ENCODE measurements at regions not wholly inside any gene's neighbourhood (a gene's known extent, or its start where the extent isn't known, plus 50 kb on each side); places are given as distances from the start of the nearest gene placed in this dataset.

DNA sequence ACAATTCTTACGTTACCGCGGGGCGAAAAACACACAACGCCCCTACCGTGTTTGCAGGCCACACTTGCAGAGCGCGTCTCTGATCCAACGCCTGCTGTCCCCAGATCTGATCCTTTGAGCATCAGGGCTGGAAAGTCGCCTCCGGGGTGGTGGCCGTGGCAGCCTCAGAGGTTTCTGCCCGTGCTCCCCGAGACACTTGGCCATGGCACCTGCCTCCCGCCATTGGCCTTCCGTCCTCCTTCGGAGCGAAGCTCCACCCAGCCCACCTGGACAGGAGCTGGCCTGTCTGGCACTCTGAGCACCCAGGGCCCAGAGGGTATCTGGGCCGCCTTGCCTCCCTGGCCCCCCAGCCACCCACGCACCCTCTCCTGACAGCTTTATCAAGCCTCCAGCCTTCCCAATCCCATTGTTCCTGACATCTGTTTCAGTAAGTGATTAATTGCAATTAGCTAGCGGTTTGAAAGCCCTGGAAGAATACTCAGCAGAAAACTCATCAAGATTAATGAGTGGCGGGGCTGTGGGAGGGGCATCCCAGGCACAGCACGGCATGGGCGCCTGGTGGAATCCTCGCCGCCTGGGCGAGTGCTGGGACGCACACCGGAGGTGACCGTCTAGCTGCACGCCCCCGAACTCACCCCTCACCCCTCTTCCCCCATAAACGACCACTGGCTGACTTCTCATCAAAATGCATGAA lies 181.5 kb upstream of the GSE1 start:
- no peak for DNase-seq

DNA sequence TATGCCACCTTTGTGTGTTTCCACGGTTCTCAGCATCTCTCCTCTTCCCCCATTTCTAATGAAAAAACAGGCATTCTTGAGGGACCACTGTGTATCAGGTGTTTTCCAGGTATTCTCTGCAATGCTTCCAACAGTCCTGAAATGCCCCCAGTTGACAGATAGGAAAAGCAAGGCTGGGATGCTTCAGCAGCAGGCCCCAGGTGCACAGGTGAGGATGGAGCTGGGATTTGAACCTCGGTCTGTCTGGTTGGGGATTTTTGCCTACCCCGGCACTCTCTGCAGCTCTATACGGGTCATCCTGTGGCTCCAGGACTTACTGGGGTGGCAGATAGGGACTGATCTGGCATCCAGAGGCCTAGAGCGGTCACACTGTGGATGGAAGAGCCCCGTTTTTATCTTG lies 180.5 kb upstream of the GSE1 start:
- DNase-seq = no peak

GRCh38 chr16:85433477-85433876 lies 179.6 kb upstream of the GSE1 start:
- no peak for DNase-seq

- no peak for DNase-seq
These were observed 177.8 kb upstream of the GSE1 start for GRCh38 chr16:85435286-85435685.

- no peak for DNase-seq
These were observed 177.4 kb upstream of the GSE1 start for GRCh38 chr16:85435700-85436099.

- no peak for DNase-seq
These were observed 176.9 kb upstream of the GSE1 start for GRCh38 chr16:85436207-85436606.

DNA sequence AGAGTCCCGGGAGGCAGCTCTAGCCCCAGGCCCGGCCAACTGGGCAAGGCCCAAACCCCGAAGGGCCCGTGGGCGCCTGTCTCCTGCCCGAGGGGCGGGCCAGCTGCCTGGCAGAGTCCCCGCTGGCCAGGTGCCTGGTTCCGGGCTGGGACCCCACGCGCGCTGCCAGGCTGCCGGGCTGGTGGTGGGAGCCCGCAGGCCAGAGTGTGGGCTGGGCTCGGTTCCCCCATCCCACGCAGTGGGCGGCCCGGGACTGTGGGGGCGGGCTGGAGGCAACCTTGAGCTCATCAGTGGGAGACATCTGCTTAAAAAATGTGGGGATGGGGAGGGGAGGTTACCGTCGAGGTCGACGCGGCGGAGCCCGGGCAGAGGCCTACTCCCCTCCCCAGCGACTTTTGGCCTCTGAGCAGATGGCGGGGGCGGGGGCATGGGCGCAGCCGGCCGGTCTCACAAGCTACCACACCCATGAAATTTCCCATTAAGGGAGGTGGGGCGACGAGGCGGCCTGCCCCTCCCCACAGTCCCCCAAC lies 176.4 kb upstream of the GSE1 start:
- DNase-seq = peak in 2 of 56 donors; percentile 33 to 42

GRCh38 chr16:85437166-85438052 lies 175.7 kb upstream of the GSE1 start:
- DNase-seq = peak in 4 of 56 donors; percentile 15 to 42 (median 18)

- no peak for DNase-seq
These were observed 174.0 kb upstream of the GSE1 start for GRCh38 chr16:85438981-85439685.

DNA sequence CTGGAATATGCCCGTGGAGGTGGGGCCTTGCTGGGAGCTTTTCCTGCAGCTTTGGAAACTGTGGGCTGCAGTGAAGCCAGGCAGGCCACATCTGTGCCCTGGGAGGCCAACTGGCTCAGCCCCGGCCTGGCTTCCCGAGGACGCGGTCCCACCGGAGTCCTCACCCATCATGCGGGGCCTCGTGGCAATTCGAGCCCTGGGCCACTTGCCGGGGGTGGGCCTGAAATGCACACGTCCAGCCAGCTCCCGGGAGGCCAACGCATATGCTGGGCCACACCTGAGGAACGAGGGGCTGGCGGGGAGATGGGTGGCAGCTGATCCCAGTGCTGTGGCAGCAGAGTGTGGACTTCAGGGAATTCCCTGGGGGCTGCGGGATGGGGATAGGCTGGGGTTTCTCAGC lies 172.4 kb upstream of the GSE1 start:
- DNase-seq = no peak

GRCh38 chr16:85441189-85441889 lies 171.8 kb upstream of the GSE1 start:
- DNase-seq = no peak

GRCh38 chr16:85441890-85442670 lies 171.0 kb upstream of the GSE1 start:
- no peak for DNase-seq

- DNase-seq = no peak
These were observed 170.0 kb upstream of the GSE1 start for GRCh38 chr16:85443116-85443515.

DNA sequence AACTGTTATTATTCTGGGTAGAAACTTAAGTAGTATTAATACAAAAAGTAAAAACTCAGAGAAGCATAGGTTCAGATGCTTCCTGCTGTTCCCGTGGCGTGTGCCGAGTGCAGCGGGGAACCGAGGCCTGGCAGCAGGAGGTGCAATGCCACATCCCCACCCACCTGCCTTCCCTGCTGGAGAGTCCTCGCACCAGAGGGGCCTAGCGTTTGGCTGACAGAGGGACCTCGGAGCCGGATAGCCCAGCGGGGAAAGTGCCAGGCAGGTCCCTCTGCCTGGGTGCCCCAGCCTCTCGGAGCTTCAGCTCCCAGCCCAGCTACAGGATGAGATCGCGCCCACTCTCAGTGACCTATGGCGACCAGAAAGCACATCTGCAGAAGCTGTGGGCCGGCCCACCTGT lies 169.6 kb upstream of the GSE1 start:
- DNase-seq = no peak

- DNase-seq = peak in 14 of 56 donors; percentile 10 to 48 (median 26)
These were observed 167.9 kb upstream of the GSE1 start for GRCh38 chr16:85445064-85445778.

DNA sequence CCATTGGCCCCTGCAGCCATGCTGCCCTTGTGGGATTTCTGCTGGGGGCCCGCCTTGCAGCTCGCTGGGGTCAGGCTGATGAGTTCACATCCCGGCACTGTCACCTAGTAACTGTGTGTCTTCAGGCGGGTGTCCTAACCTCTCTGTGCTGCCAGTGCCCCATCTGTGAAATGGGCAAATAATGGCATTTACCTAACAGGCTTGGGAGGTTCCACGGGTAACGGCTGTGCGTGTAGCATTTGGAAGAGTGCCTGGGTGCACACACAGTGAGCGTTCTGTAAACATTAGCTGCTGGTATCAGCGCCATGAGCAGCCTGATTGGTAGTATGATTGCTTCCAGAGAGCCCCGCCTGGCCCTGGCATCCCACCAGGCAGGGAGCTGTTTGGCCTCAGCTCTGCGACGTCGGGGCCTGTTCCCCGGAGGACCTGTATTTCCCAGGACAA lies 167.3 kb upstream of the GSE1 start:
- DNase-seq = peak in 5 of 56 donors; percentile 24 to 65 (median 32)

- DNase-seq = no peak
These were observed 166.0 kb upstream of the GSE1 start for GRCh38 chr16:85446951-85447692.

- DNase-seq = no peak
These were observed 165.3 kb upstream of the GSE1 start for GRCh38 chr16:85447693-85448313.

All from amygdala (tissue), 56 donors.